K562 (cell line): ENCODE measurements at regions not wholly inside any gene's neighbourhood (a gene's known extent, or its start where the extent isn't known, plus 50 kb on each side); places are given as distances from the start of the nearest gene placed in this dataset.

Experiments
- ATAC-seq: fragments of 200-7000 bp; cut with Tn5 transposase; 3 replicates; pipeline ENCODE4 v1.9.1; 2020; ENCODE audit warnings: moderate library complexity
- BruUV-seq: library from RNA; stranded (reverse); fragments of 400-500 nt; replicated peaks from 2 replicates; lab custom pipeline; 2021; lab: Mats Ljungman, UMichigan
- CTCF ChIA-PET: fragments of 300-600 bp; formaldehyde crosslinking; extraction: SDS; loops from one replicate; lab custom pipeline; 2021; ENCODE audit warnings: low intra/inter-chr PET ratio; lab: Yijun Ruan, JAX
- POLR2A ChIA-PET: fragments of 300-600, 350-650 bp; sonication (Branson Sonifier 250); formaldehyde crosslinking; extraction: SDS; loops from one replicate; lab custom pipeline; 2021; ENCODE audit warnings: antibody characterized with exemption, inconsistent platforms; lab: Yijun Ruan, JAX
- DNase-seq, 4 experiments: peaks; one replicate each; pipeline versions ENCODE4 v3.0.0 to v3.0.0-alpha.2; 2011 to 2018; ENCODE audit warnings: low spot score in 3 of 4, mixed read lengths in 3 of 4; ENCODE audit errors: extremely low read depth in 1 of 4
- FAIRE-seq: peaks from 2 replicates; lab custom pipeline; 2011; peaks lifted over from hg19 to GRCh38; lab: Jason Lieb, UNC
- H2AFZ ChIP-seq: 2 replicates; pipeline ENCODE4 v1.6.0; 2011; ENCODE audit warnings: low read depth, low read length, control low read depth, inconsistent platforms
- H3K27ac ChIP-seq: fragments of 200-600 bp; 3 replicates; pipeline ENCODE4 v1.8.0; 2011; ENCODE audit warnings: low read depth, mild to moderate bottlenecking, control low read depth, inconsistent platforms, low read length, moderate library complexity, mixed read lengths; ENCODE audit errors: extremely low read depth
- H3K27me3 ChIP-seq, 2 experiments: fragments of 300-600 bp in 1 of 2; 2 replicates in 1 of 2; 3 replicates in 1 of 2; pipeline versions ENCODE4 v1.6.0 to v1.8.0; 2011; ENCODE audit warnings: inconsistent platforms in 2 of 2, low read length in 2 of 2, mild to moderate bottlenecking in 1 of 2, mixed read lengths in 1 of 2, moderate library complexity in 1 of 2; ENCODE audit not compliant: control insufficient read depth in 2 of 2, insufficient read depth in 2 of 2
- H3K36me3 ChIP-seq: fragments of 300-600 bp; 3 replicates; pipeline ENCODE4 v1.8.0; 2011; ENCODE audit warnings: mild to moderate bottlenecking, low read length, inconsistent platforms; ENCODE audit not compliant: control insufficient read depth, insufficient read depth
- H3K4me1 ChIP-seq, 2 experiments: fragments of 200-600 bp in 1 of 2; replicated peaks in 1 of 2; 2 replicates in 1 of 2; 3 replicates in 1 of 2; pipeline versions ENCODE4 v1.5.1 to v1.8.0; 2011; ENCODE audit warnings: inconsistent platforms in 2 of 2, low read length in 2 of 2, mild to moderate bottlenecking in 1 of 2, mixed read lengths in 1 of 2, moderate library complexity in 1 of 2; ENCODE audit not compliant: control insufficient read depth in 2 of 2, insufficient read depth in 2 of 2
- H3K4me2 ChIP-seq: 2 replicates; pipeline ENCODE4 v1.6.1; 2011; ENCODE audit warnings: low read length, control low read depth, inconsistent platforms, mixed read lengths; ENCODE audit not compliant: insufficient read depth
- H3K4me3 ChIP-seq: fragments of 200-600 bp; sonication (generic), shearing (Covaris generic); 2 replicates; pipeline ENCODE4 v1.5.1; 2016; ENCODE audit warnings: control low read depth, inconsistent platforms
- H3K79me2 ChIP-seq: fragments of 200-600 bp; 3 replicates; pipeline ENCODE4 v1.8.0; 2011; ENCODE audit warnings: low read length, inconsistent platforms; ENCODE audit not compliant: control insufficient read depth, insufficient read depth
- H3K9ac ChIP-seq, 2 experiments: 2 replicates each; pipeline versions ENCODE4 v1.6.0 to v1.6.1; 2011; ENCODE audit warnings: low read depth in 2 of 2, low read length in 2 of 2, control low read depth in 1 of 2, inconsistent platforms in 1 of 2, mild to moderate bottlenecking in 1 of 2, mixed read lengths in 1 of 2; ENCODE audit not compliant: insufficient read depth in 1 of 2
- H3K9me1 ChIP-seq: one replicate; pipeline ENCODE4 v1.6.0; 2011; ENCODE audit warnings: inconsistent platforms, mild to moderate bottlenecking, low read length, moderate library complexity; ENCODE audit not compliant: control insufficient read depth, insufficient read depth
- H3K9me3 ChIP-seq: replicated peaks from 2 replicates; pipeline ENCODE4 v1.5.1; 2011; ENCODE audit warnings: low read depth, low read length, inconsistent platforms; ENCODE audit not compliant: control insufficient read depth, insufficient read depth
- H4K20me1 ChIP-seq: replicated peaks from 2 replicates; pipeline ENCODE4 v1.6.1; 2011; ENCODE audit warnings: low read length, inconsistent platforms, mixed read lengths; ENCODE audit not compliant: control insufficient read depth, insufficient read depth
- ARHGAP35 ChIP-seq: fragments of 450-650 bp; IDR thresholded peaks from 2 replicates; pipeline ENCODE4 v1.6.1; 2018; ENCODE audit not compliant: partially characterized antibody
- BCL6 ChIP-seq: fragments of 250-450 bp; sonication (Bioruptor Pico); IDR thresholded peaks from 2 replicates; pipeline ENCODE4 v1.4.0; 2020
- CEBPG ChIP-seq, 3 experiments: fragments of 200-800 bp in 1 of 3; sonication (Bioruptor generic) in 1 of 3; sonication (generic) in 1 of 3; formaldehyde crosslinking in 1 of 3; IDR thresholded peaks in 2 of 3; conservative IDR thresholded peaks in 1 of 3; 2 replicates each; pipeline versions ENCODE4 v1.6.1 to v1.8.0; 2016 to 2022; ENCODE audit warnings: missing compliant biosample characterization in 2 of 3, missing genetic modification characterization in 2 of 3, mild to moderate bottlenecking in 1 of 3, missing genetic modification reagents in 1 of 3
- E2F8 ChIP-seq: fragments of 450-650 bp; IDR thresholded peaks from 2 replicates; pipeline ENCODE4 v1.7.1; 2018; ENCODE audit warnings: mild to moderate bottlenecking, low read depth; ENCODE audit not compliant: partially characterized antibody
- GATAD2B ChIP-seq: fragments of 450-650 bp; IDR thresholded peaks from 2 replicates; pipeline ENCODE4 v1.6.1; 2017; ENCODE audit warnings: mild to moderate bottlenecking, borderline replicate concordance
- MNT ChIP-seq, 2 experiments: fragments of 450-650 bp; conservative IDR thresholded peaks; 2 replicates each; pipeline ENCODE4 v1.6.1; 2017; ENCODE audit warnings: mild to moderate bottlenecking in 2 of 2, moderate library complexity in 2 of 2
- MTA3 ChIP-seq: fragments of 450-650 bp; formaldehyde crosslinking; IDR thresholded peaks from 2 replicates; pipeline ENCODE4 v1.6.1; 2017; ENCODE audit warnings: mild to moderate bottlenecking, borderline replicate concordance
- PCBP2 ChIP-seq: fragments of 200-400 bp; formaldehyde crosslinking; IDR thresholded peaks from 2 replicates; pipeline ENCODE4 v1.6.1; 2018; ENCODE audit warnings: low read length, low read depth, mild to moderate bottlenecking, moderate library complexity; ENCODE audit not compliant: poor library complexity, severe bottlenecking
- PML ChIP-seq: IDR thresholded peaks from 2 replicates; pipeline ENCODE4 v1.6.1; 2012; ENCODE audit warnings: low read length, inconsistent platforms
- PURB ChIP-seq: sonication (generic); formaldehyde crosslinking; IDR thresholded peaks from 2 replicates; pipeline ENCODE4 v1.9.0; 2021; ENCODE audit warnings: low read depth, mild to moderate bottlenecking, missing genetic modification reagents
- RFX7 ChIP-seq: fragments of 250-450 bp; sonication (Bioruptor Pico); IDR thresholded peaks from 2 replicates; pipeline ENCODE4 v1.5.1; 2021; ENCODE audit warnings: mild to moderate bottlenecking
- SAFB2 ChIP-seq: fragments of 200-400 bp; formaldehyde crosslinking; IDR thresholded peaks from 2 replicates; pipeline ENCODE4 v1.6.1; 2018; ENCODE audit warnings: borderline replicate concordance, low read length, low read depth, moderate library complexity; ENCODE audit not compliant: severe bottlenecking
- U2AF2 ChIP-seq: fragments of 200-400 bp; formaldehyde crosslinking; optimal IDR thresholded peaks from 2 replicates; pipeline ENCODE3; 2017; ENCODE audit warnings: low read depth, mild to moderate bottlenecking, low read length
- ZHX1 ChIP-seq: fragments of 150-350 bp; conservative IDR thresholded peaks from 2 replicates; pipeline ENCODE4 v1.6.1; 2014; ENCODE audit warnings: low read length
- ZNF830 ChIP-seq: fragments of 250-450 bp; sonication (Bioruptor Pico); IDR thresholded peaks from 2 replicates; pipeline ENCODE4 v1.5.0; 2021; ENCODE audit warnings: mild to moderate bottlenecking
- WGBS: fragments of 100-300 bp; shearing (Covaris generic); methylation state at CpG from one replicate; pipeline ENCODE4 v1.1.6; 2016; ENCODE audit warnings: low coverage, mixed read lengths; ENCODE audit not compliant: insufficient coverage; ENCODE audit errors: missing lambda C conversion rate; 5-methylcytosine and 5-hydroxymethylcytosine counted together
- in situ Hi-C: fragments of 300-500 bp; cut with MboI; formaldehyde crosslinking; loops from 4 replicates; pipeline ENCODE4 v1.15.0; 2018; ENCODE audit warnings: inconsistent platforms, mixed read lengths
- intact Hi-C: fragments of 100-400 bp; cut with micrococcal nuclease; formaldehyde crosslinking; loops from 2 replicates; pipeline ENCODE4 v1.14.2; 2022

- TF ChIP-seq E2F8 (no peak), ZHX1 (no peak), SAFB2 (no peak), PURB (CRISPR knock-in tag) (no peak)
- TF ChIP-seq, all 486 proteins: peak for 0
Measured at GRCh38 chr12:130058926-130059472, 103.3 kb upstream of the FZD10 start (continued).

GRCh38 chr12:130063866-130064265, 98.4 kb upstream of the FZD10 start:
- Histone ChIP-seq H3K4me3 (no peak overlapping the region), H3K36me3 (no peaks in the 10 kb centered on the region), H3K4me2 (no peak overlapping the region), H3K27ac (no peak overlapping the region), H3K4me1 (no peaks in the 10 kb centered on the region), H3K9me1 (no peaks in the 10 kb centered on the region), H3K9ac (no peak overlapping the region), H2AFZ (no peak overlapping the region), H3K79me2 (no peaks in the 10 kb centered on the region), H3K27me3 (no peaks in the 10 kb centered on the region), H3K9me3 (no peaks in the 10 kb centered on the region), H4K20me1 (no peaks in the 10 kb centered on the region; the same call in 1 of the 2 replicates)
- in situ Hi-C loops: no loop called here
- ATAC-seq (no peak), DNase-seq (no peak), FAIRE-seq (no peak)
- ChIA-PET POLR2A (interaction anchor here (1.3 kb wide), 1 partner anchor 23 kb away, joined by 3 read pairs; no protein-coding TSS in a partner anchor), CTCF (no interaction called here)
- WGBS: 1% methylated on average over 9 of the region's 9 CpGs
- no TSS peak for BruUV-seq
- intact Hi-C loops: no loop called here
- TF ChIP-seq U2AF2 (no peak), PCBP2 (no peak), PML (no peak), ZNF830 (no peak), ARHGAP35 (no peak), GATAD2B (no peak), BCL6 (CRISPR knock-in tag) (no peak), CEBPG (CRISPR knock-in tag; IDR thresholded peaks at IDR 0.05) (no peak), CEBPG (tag; conservative IDR thresholded peaks at IDR 0.05 in 1 of 2, IDR thresholded peaks at IDR 0.05 in 1 of 2) (no peak), RFX7 (no peak), MTA3 (no peak), MNT (conservative IDR thresholded peaks at IDR 0.05) (no peak)
